GM12878 (cell line): ENCODE measurements at regions not wholly inside any gene's neighbourhood (a gene's known extent, or its start where the extent isn't known, plus 50 kb on each side); places are given as distances from the start of the nearest gene placed in this dataset.

Experiments used
- ATAC-seq: fragments of 200-7000 bp; cut with Tn5 transposase; 3 replicates; pipeline ENCODE4 v1.9.1; 2020; ENCODE audit warnings: mild to moderate bottlenecking, moderate library complexity
- BruUV-seq: library from RNA; stranded (reverse); fragments of 400-500 nt; replicated peaks from 2 replicates; lab custom pipeline; 2021; lab: Mats Ljungman, UMichigan
- CTCF ChIA-PET: fragments of 300-600 bp; sonication (Branson Sonifier 250); formaldehyde crosslinking; extraction: SDS; loops from one replicate; lab custom pipeline; 2021; ENCODE audit warnings: inconsistent platforms; lab: Yijun Ruan, JAX
- POLR2A ChIA-PET: fragments of 350-600 bp; formaldehyde crosslinking; extraction: SDS; loops from one replicate; lab custom pipeline; 2021; ENCODE audit warnings: inconsistent platforms; lab: Charles Lee
- RAD21 ChIA-PET: fragments of 300-600 bp; sonication (Branson Sonifier 250); formaldehyde crosslinking; loops from one replicate; lab custom pipeline; 2023; ENCODE audit warnings: antibody characterized with exemption; ENCODE audit not compliant: unreplicated experiment; lab: Charles Lee
- SMC1A ChIA-PET: fragments of 300-600 bp; sonication (Branson Sonifier 250); formaldehyde crosslinking; loops from one replicate; lab custom pipeline; 2023; ENCODE audit not compliant: unreplicated experiment, uncharacterized antibody; lab: Charles Lee
- DNase-seq: peaks from one replicate; pipeline ENCODE4 v3.0.0-alpha.2; 2011; ENCODE audit warnings: low read depth, low spot score
- FAIRE-seq: peaks from 3 replicates; lab custom pipeline; 2011; peaks lifted over from hg19 to GRCh38; lab: Jason Lieb, UNC
- H2AFZ ChIP-seq: 2 replicates; pipeline ENCODE4 v1.6.0; 2011; ENCODE audit warnings: low read depth, low read length, control low read depth; ENCODE audit not compliant: control insufficient read depth
- H3K27ac ChIP-seq: 2 replicates; pipeline ENCODE4 v1.5.1; 2011; ENCODE audit warnings: control low read depth; ENCODE audit not compliant: control insufficient read depth, insufficient read depth
- H3K27me3 ChIP-seq, 2 experiments: replicated peaks in 1 of 2; 2 replicates each; pipeline versions ENCODE4 v1.6.0 to v1.6.1; 2011; ENCODE audit warnings: low read length in 1 of 2; ENCODE audit not compliant: control insufficient read depth in 2 of 2, insufficient read depth in 2 of 2
- H3K36me3 ChIP-seq, 2 experiments: 2 replicates each; pipeline ENCODE4 v1.5.1; 2011; ENCODE audit warnings: low read length in 1 of 2; ENCODE audit not compliant: control insufficient read depth in 2 of 2, insufficient read depth in 2 of 2
- H3K4me1 ChIP-seq: 2 replicates; pipeline ENCODE4 v1.6.1; 2011; ENCODE audit warnings: mild to moderate bottlenecking, low read length, moderate library complexity, mixed read lengths; ENCODE audit not compliant: control insufficient read depth, insufficient read depth
- H3K4me2 ChIP-seq: 2 replicates; pipeline ENCODE4 v1.6.0; 2011; ENCODE audit warnings: control low read depth; ENCODE audit not compliant: control insufficient read depth, insufficient read depth
- H3K4me3 ChIP-seq: fragments of 200-600 bp; sonication (generic); 2 replicates; pipeline ENCODE4 v1.5.1; 2016
- H3K79me2 ChIP-seq: 2 replicates; pipeline ENCODE4 v1.6.0; 2011; ENCODE audit warnings: low read length; ENCODE audit not compliant: control insufficient read depth, insufficient read depth
- H3K9ac ChIP-seq: 2 replicates; pipeline ENCODE4 v1.8.0; 2011; ENCODE audit warnings: low read length, control low read depth, mixed read lengths; ENCODE audit not compliant: control insufficient read depth, insufficient read depth
- H3K9me3 ChIP-seq: replicated peaks from 3 replicates; pipeline ENCODE4 v1.5.1; 2011; ENCODE audit warnings: mild to moderate bottlenecking, low read length; ENCODE audit not compliant: control insufficient read depth, insufficient read depth
- H4K20me1 ChIP-seq: 2 replicates; pipeline ENCODE4 v1.6.0; 2011; ENCODE audit not compliant: control insufficient read depth, insufficient read depth
- CHD1 ChIP-seq: IDR thresholded peaks from 2 replicates; pipeline ENCODE4 v1.6.1; 2012; ENCODE audit warnings: low read depth, low read length, improper control_type of control experiment
- EP300 ChIP-seq, 2 experiments: fragments of 150-350 bp in 1 of 2; IDR thresholded peaks; 2 replicates each; pipeline ENCODE4 v1.6.1; 2011 to 2012; ENCODE audit warnings: low read depth in 2 of 2, low read length in 2 of 2, borderline replicate concordance in 1 of 2, improper control_type of control experiment in 1 of 2, inconsistent platforms in 1 of 2; ENCODE audit not compliant: control insufficient read depth in 1 of 2
- FOXK2 ChIP-seq: fragments of 450-650 bp; IDR thresholded peaks from 2 replicates; pipeline ENCODE4 v1.6.1; 2017; ENCODE audit warnings: mild to moderate bottlenecking, moderate library complexity
- HDAC6 ChIP-seq: fragments of 200-600 bp; sonication (generic); IDR thresholded peaks from one replicate; pipeline ENCODE4 v1.8.0; 2017; ENCODE audit warnings: antibody characterized with exemption; ENCODE audit not compliant: unreplicated experiment
- IKZF2 ChIP-seq, 2 experiments: fragments of 450-650 bp; IDR thresholded peaks; 2 replicates each; pipeline ENCODE4 v1.6.1; 2017; ENCODE audit warnings: mild to moderate bottlenecking in 2 of 2, moderate library complexity in 2 of 2
- MYB ChIP-seq: fragments of 150-350 bp; IDR thresholded peaks from 2 replicates; pipeline ENCODE4 v1.6.1; 2014; ENCODE audit warnings: mild to moderate bottlenecking, low read depth, low read length, borderline replicate concordance
- PML ChIP-seq: IDR thresholded peaks from 2 replicates; pipeline ENCODE4 v1.6.1; 2012; ENCODE audit warnings: low read length, inconsistent platforms
- ZNF217 ChIP-seq: fragments of 450-650 bp; IDR thresholded peaks from 2 replicates; pipeline ENCODE4 v1.6.1; 2017; ENCODE audit warnings: antibody characterized with exemption, mild to moderate bottlenecking
- WGBS: methylation state at CpG from one replicate; pipeline ENCODE4 v1.1.6; 2016; ENCODE audit warnings: low lambda C conversion rate; ENCODE audit not compliant: insufficient replicate concordance, insufficient coverage; ENCODE audit errors: missing lambda C conversion rate; 5-methylcytosine and 5-hydroxymethylcytosine counted together
- in situ Hi-C: fragments of 300-500 bp; cut with MboI; formaldehyde crosslinking; loops from 9 replicates; pipeline ENCODE4 v1.14.3; 2018; ENCODE audit warnings: mixed read lengths
- intact Hi-C: fragments of 100-400 bp; cut with micrococcal nuclease; formaldehyde crosslinking; loops from one replicate; pipeline ENCODE4 v1.14.2; 2022; ENCODE audit not compliant: unreplicated experiment
- TF ChIP-seq, protein P1 (sequence below): IDR thresholded peaks from 2 replicates; pipeline ENCODE4 v1.6.1; 2012; ENCODE audit warnings: improper control_type of control experiment, low read depth, low read length; ENCODE audit not compliant: insufficient replicate concordance

GRCh38 chr14:97055355-97055754 lies 258.2 kb downstream of the VRK1 start:
- no peak overlapping the region for H3K27ac ChIP-seq
- no TSS peak for BruUV-seq
- H3K4me1 ChIP-seq: no peaks in the 10 kb centered on the region
- POLR2A ChIA-PET: no interaction called here
- no peak for TF ChIP-seq CHD1
- TF ChIP-seq MYB: no peak
- TF ChIP-seq EP300 (IDR thresholded peaks at IDR 0.05; ENCODE audit: borderline replicate concordance in 1 of 2, control insufficient read depth in 1 of 2, low read depth in 2 of 2, low read length in 2 of 2): no peak
- no peak for TF ChIP-seq FOXK2
- no peak for TF ChIP-seq IKZF2 (IDR thresholded peaks at IDR 0.05)
- no peak for TF ChIP-seq ZNF217
- TF ChIP-seq, protein P1, sequence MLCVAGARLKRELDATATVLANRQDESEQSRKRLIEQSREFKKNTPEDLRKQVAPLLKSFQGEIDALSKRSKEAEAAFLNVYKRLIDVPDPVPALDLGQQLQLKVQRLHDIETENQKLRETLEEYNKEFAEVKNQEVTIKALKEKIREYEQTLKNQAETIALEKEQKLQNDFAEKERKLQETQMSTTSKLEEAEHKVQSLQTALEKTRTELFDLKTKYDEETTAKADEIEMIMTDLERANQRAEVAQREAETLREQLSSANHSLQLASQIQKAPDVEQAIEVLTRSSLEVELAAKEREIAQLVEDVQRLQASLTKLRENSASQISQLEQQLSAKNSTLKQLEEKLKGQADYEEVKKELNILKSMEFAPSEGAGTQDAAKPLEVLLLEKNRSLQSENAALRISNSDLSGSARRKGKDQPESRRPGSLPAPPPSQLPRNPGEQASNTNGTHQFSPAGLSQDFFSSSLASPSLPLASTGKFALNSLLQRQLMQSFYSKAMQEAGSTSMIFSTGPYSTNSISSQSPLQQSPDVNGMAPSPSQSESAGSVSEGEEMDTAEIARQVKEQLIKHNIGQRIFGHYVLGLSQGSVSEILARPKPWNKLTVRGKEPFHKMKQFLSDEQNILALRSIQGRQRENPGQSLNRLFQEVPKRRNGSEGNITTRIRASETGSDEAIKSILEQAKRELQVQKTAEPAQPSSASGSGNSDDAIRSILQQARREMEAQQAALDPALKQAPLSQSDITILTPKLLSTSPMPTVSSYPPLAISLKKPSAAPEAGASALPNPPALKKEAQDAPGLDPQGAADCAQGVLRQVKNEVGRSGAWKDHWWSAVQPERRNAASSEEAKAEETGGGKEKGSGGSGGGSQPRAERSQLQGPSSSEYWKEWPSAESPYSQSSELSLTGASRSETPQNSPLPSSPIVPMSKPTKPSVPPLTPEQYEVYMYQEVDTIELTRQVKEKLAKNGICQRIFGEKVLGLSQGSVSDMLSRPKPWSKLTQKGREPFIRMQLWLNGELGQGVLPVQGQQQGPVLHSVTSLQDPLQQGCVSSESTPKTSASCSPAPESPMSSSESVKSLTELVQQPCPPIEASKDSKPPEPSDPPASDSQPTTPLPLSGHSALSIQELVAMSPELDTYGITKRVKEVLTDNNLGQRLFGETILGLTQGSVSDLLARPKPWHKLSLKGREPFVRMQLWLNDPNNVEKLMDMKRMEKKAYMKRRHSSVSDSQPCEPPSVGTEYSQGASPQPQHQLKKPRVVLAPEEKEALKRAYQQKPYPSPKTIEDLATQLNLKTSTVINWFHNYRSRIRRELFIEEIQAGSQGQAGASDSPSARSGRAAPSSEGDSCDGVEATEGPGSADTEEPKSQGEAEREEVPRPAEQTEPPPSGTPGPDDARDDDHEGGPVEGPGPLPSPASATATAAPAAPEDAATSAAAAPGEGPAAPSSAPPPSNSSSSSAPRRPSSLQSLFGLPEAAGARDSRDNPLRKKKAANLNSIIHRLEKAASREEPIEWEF: no peak
- TF ChIP-seq PML: no peak
- no peak for TF ChIP-seq HDAC6
- in situ Hi-C loops (no loop called here), intact Hi-C loops (no loop called here)
- H4K20me1 ChIP-seq: no peaks in the 10 kb centered on the region
- no peak for FAIRE-seq
- SMC1A ChIA-PET: no interaction called here
- no peaks in the 10 kb centered on the region for H3K27me3 ChIP-seq
- no peaks in the 10 kb centered on the region for H3K79me2 ChIP-seq
- no peak overlapping the region for H2AFZ ChIP-seq
- no peaks in the 10 kb centered on the region for H3K36me3 ChIP-seq
- H3K4me3 ChIP-seq: no peak overlapping the region
- H3K4me2 ChIP-seq: no peak overlapping the region
- RAD21 ChIA-PET: interaction anchor here (1.1 kb wide), 1 partner anchor 239 kb away, joined by 3 read pairs; no protein-coding TSS in a partner anchor
- H3K9ac ChIP-seq: no peak overlapping the region
- DNase-seq: no peak
- ATAC-seq: no peak
- CTCF ChIA-PET: interaction anchor here (0.5 to 1.7 kb wide), 3 partner anchors 11 to 20 kb away, joined by 3 read pairs; no protein-coding TSS in a partner anchor
- 47% methylated on average over 9 of the region's 9 CpGs for WGBS
- no peaks in the 10 kb centered on the region for H3K9me3 ChIP-seq
